ENCODE measurements at regions not wholly inside any gene's neighbourhood (a gene's known extent, or its start where the extent isn't known, plus 50 kb on each side); places are given as distances from the start of the nearest gene placed in this dataset.
A peak's percentile ranks its signal among the peaks of the same experiment; 100 is the strongest.

DNA sequence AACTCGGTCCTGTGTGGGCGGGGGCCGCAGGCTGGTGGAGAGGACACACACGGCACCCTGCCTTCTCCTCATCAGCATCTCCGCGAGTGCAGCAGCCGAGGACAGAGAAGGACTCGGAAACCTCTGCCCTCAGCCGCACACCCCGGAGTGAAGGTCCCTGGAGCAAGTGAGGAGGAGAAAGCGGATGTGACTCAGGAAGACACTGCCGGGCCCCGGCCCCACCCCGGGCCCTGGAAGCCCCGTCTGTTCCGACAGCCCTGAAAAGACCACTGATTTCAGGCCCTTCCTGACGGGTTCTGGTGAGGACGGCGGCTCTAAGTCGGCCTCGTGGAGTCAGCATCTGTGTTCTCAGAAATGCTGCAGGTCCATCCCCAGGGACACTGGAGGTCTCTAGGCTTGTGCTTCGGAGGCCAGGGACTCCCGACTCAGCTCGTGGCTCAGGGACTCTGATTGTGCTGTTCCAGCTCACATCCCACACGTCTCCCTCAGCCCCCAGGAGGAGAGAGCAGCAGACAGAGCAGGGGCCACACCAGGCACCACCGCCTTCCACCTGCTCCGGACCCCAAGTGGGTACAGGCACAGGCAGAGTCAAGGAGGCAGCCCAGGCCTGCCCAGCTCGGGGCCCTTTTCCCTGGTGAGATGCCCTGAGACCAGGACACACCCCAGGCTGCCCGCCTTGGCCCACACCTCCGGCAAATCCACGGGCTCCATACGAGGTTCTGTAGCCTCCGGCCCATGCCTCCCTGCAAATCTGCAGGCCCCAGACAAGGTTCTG lies 134.5 kb upstream of the NKX1-1 start:
- in situ Hi-C loops (cut with MboI; ENCODE audit: low pct_unique_long_range_greater_than_20kb in 2 of 9, low sequenced_read_pairs in 9 of 9, unreplicated experiment in 9 of 9) = no loop called here
- WGBS, 10 experiments = 58 to 100% (median 63%) methylated on average over 3 to 9 of the region's 33 CpGs; no CpG with 5 or more reads in 5 of the 10 experiments
- H3K4me3 ChIP-seq = no peak overlapping the region
- ATAC-seq (replicated peaks in 6 of 8) = peak in 3 of 8 experiments; percentile 35 to 60 (median 57)
- H3K4me1 ChIP-seq (replicated peaks in 1 of 2) = peaks cover 37 to 53% of the 10 kb centered on the region in 2 donors
- H3K27ac ChIP-seq = no peak overlapping the region

DNA sequence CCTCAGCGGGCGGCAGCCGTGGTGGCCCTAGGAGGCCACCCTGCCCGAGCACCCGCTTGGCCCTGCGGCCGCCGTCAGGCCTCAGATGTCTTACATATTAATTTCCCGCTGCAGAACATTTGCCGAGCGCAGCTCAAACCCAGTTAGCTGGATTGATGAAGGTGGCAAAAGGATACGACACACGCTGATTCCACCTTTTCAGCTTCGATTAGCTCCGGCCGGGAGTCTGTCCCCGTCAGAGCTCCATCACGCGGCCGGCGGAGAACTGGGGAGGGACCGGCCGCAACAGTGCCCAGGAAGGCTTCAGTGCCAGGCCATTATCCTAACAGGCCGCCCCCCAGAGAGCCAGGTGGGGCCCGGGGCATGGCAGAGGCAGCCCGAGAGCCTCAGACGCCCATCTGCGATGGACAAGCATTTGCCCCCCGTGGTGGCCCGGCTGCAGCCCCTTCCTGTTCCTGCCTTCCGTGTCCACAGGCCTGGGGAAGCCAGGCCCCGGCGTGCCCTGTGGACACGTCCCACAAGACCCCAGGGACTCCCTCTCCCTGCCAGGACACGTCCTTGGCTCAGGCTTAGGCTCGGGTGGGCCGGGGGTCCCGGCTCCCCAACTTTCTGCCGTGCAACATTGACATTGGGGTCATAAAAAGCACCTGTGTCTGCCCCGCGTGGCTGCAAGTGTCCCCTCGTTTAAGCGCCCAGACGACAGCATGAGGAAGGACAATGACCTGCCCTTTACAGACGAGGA lies 133.8 kb upstream of the NKX1-1 start:
- no peak overlapping the region for H3K4me3 ChIP-seq
- ATAC-seq (replicated peaks in 6 of 8) = peak in 5 of 8 experiments; percentile 7 to 49 (median 21)
- peak overlapping the region in 1 of 2 donors; percentile 62 for H3K27ac ChIP-seq
- in situ Hi-C loops (cut with MboI; ENCODE audit: low pct_unique_long_range_greater_than_20kb in 2 of 9, low sequenced_read_pairs in 9 of 9, unreplicated experiment in 9 of 9) = no loop called here
- WGBS, 10 experiments = 67 to 81% (median 76%) methylated on average over 5 to 15 of the region's 45 CpGs; no CpG with 5 or more reads in 7 of the 10 experiments
- peaks cover 45 to 57% of the 10 kb centered on the region in 2 donors for H3K4me1 ChIP-seq (replicated peaks in 1 of 2)

- in situ Hi-C loops (cut with MboI; ENCODE audit: low pct_unique_long_range_greater_than_20kb in 2 of 9, low sequenced_read_pairs in 9 of 9, unreplicated experiment in 9 of 9) = no loop called here
- 51 to 94% (median 74%) methylated on average over 1 to 13 of the region's 23 CpGs; no CpG with 5 or more reads in 4 of the 10 experiments for WGBS, 10 experiments
- no peak for ATAC-seq (replicated peaks in 6 of 8)
- H3K4me1 ChIP-seq (replicated peaks in 1 of 2) = peaks cover 45 to 57% of the 10 kb centered on the region in 2 donors
- H3K4me3 ChIP-seq = no peak overlapping the region
- peak overlapping the region in 1 of 2 donors; percentile 25 for H3K27ac ChIP-seq
These were observed 132.9 kb upstream of the NKX1-1 start for GRCh38 chr4:1538941-1539772.

DNA sequence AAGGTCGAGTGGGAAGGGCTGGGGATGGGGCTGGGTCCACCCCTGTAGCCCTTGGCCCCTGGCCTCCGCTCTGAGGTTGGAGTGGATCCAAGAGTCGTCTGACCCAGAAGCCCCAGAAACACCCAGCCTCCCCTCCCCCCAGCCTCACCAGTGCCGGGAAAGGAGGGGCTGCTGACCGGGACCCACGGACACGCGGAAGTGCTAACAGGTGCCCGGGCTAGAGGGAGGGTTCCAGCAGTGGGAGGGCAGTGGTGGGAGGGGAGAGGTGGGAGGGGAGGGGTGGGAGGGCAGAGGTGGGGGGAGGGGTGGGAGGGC lies 131.8 kb upstream of the NKX1-1 start:
- no peak for ATAC-seq (replicated peaks in 6 of 8)
- in situ Hi-C loops (cut with MboI; ENCODE audit: low pct_unique_long_range_greater_than_20kb in 2 of 9, low sequenced_read_pairs in 9 of 9, unreplicated experiment in 9 of 9) = no loop called here
- no peak overlapping the region for H3K27ac ChIP-seq
- no CpG with 5 or more reads among the region's 9 CpGs for WGBS, 10 experiments
- no peak overlapping the region for H3K4me3 ChIP-seq
- peaks cover 56 to 57% of the 10 kb centered on the region in 2 donors for H3K4me1 ChIP-seq (replicated peaks in 1 of 2)

DNA sequence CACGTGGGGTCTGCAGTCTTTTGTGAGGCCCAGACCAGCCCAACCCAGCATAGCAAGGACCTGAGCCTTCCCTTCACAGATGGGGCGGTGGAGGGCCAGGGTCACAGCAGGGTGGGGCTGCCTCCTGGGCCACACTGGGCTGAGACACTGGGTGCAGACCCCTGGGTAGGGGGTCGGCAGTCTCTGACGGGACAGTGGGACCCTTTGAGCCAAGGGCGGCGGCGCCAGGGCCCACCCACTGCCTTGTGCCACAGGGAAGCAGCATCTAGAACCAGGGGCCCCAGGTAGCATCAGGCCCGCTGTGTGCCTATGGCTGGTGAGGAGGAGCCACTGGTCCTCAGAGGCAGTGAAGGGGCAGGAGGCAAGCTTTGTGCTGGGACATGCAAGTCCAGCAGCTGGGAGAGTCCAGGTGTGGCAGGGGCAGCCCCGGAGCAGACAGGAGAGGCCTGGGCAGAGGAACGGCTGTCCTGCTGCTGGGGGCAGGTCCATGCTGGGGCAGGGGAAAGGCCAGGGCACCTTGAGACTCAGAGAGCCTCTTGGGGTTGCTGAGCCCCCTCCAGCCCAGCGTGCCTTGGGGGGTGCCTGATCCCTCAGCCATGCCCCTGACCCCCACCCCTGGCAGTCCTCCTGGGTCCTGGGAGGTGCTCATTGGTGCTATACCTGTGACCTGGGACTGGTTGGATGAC lies 131.3 kb upstream of the NKX1-1 start:
- Histone ChIP-seq H3K4me3 (no peak overlapping the region), H3K4me1 (replicated peaks in 1 of 2) (peaks cover 57 to 61% of the 10 kb centered on the region in 2 donors), H3K27ac (no peak overlapping the region)
- 0 to 92% methylated on average over 2 of the region's 11 CpGs; no CpG with 5 or more reads in 8 of the 10 experiments for WGBS, 10 experiments
- in situ Hi-C loops (cut with MboI; ENCODE audit: low pct_unique_long_range_greater_than_20kb in 2 of 9, low sequenced_read_pairs in 9 of 9, unreplicated experiment in 9 of 9) = no loop called here
- ATAC-seq (replicated peaks in 6 of 8) = no peak

- in situ Hi-C loops (cut with MboI; ENCODE audit: low pct_unique_long_range_greater_than_20kb in 2 of 9, low sequenced_read_pairs in 9 of 9, unreplicated experiment in 9 of 9) = no loop called here
- ATAC-seq (replicated peaks in 6 of 8) = no peak
- peaks cover 60 to 68% of the 10 kb centered on the region in 2 donors for H3K4me1 ChIP-seq (replicated peaks in 1 of 2)
- no peak overlapping the region for H3K4me3 ChIP-seq
- 65 to 100% (median 91%) methylated on average over 6 to 25 of the region's 42 CpGs; no CpG with 5 or more reads in 4 of the 10 experiments for WGBS, 10 experiments
- H3K27ac ChIP-seq = no peak overlapping the region
These were observed 130.6 kb upstream of the NKX1-1 start for GRCh38 chr4:1536579-1537409.

DNA sequence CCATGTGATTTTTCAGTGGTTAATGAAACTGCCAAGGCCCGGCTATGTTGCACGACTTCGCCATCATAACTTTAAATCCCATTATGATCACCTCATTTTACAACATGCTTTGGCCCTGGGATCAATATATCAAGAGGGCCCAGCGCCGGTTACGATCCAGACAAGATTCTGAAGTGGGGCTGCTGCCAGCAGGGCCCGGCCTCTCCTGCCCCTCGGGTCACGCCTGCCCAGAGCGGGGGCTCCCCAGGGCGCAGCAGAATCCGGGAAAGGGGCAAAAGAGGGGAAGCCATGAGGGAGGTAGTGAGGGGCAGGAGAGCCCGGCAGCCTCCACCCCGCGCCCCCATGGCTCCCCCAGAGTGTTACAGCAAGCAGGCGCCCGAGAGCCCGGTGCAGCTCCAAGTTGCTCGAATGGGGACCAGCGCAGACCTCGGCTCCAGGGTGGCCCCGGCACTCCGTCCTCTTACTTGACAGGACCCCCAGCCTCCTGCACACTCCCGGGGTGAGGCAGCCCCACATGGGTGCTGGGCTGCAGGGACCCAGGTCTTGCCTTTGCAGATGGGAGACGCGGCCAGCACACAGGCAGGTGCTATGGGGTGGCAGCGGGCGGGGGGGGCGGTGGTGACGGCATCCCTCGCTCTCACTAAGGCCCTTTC lies 129.8 kb upstream of the NKX1-1 start:
- ATAC-seq (replicated peaks in 6 of 8) = no peak
- H3K4me3 ChIP-seq = no peak overlapping the region
- WGBS, 10 experiments = 57 to 81% (median 77%) methylated on average over 3 to 5 of the region's 31 CpGs; no CpG with 5 or more reads in 6 of the 10 experiments
- H3K27ac ChIP-seq = no peak overlapping the region
- in situ Hi-C loops (cut with MboI; ENCODE audit: low pct_unique_long_range_greater_than_20kb in 2 of 9, low sequenced_read_pairs in 9 of 9, unreplicated experiment in 9 of 9) = no loop called here
- peaks cover 56 to 71% of the 10 kb centered on the region in 2 donors for H3K4me1 ChIP-seq (replicated peaks in 1 of 2)

DNA sequence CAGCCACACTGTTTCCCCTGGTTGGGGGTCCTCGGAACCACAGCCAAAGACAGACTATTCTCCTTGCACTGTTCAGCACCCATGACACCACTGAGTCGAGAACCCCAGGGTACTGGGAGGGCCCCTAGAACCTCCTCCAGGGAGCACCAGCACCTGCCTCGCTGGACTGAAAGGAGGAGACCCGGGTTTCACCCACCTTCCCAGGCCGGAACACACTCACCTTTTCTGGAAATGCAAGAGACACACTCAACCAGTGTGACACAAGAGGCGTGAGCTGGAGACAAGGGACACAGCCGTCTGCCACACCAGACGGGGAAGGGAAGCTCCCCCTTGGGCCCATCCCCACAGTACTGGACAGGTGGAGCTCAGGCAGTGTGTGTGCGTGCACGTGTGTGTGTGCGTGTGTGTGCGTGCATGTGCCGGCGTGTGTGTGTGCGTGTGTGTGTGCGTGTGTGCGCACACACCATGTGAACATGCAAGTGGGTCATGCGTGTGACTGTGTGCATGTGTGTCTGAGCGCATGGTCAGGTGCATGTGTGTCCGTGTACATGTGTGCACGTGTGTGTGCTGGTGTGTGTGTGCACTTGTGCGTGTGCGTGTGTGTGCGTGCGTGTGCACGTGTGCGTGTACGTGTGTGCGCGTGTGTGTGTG lies 128.8 kb upstream of the NKX1-1 start:
- H3K27ac ChIP-seq = no peak overlapping the region
- in situ Hi-C loops (cut with MboI; ENCODE audit: low pct_unique_long_range_greater_than_20kb in 2 of 9, low sequenced_read_pairs in 9 of 9, unreplicated experiment in 9 of 9) = no loop called here
- no peak for ATAC-seq (replicated peaks in 6 of 8)
- 90 to 100% (median 99%) methylated on average over 1 to 9 of the region's 30 CpGs; no CpG with 5 or more reads in 4 of the 10 experiments for whole genome bisulfite sequencing, 10 experiments
- no peak overlapping the region for H3K4me3 ChIP-seq
- peaks cover 45 to 64% of the 10 kb centered on the region in 2 donors for H3K4me1 ChIP-seq (replicated peaks in 1 of 2)

GRCh38 chr4:1534095-1534872 lies 128.0 kb upstream of the NKX1-1 start:
- peak in 7 of 8 experiments; percentile 4 to 79 (median 27) for ATAC-seq (replicated peaks in 6 of 8)
- peaks cover 38 to 57% of the 10 kb centered on the region in 2 donors for H3K4me1 ChIP-seq (replicated peaks in 1 of 2)
- no peak overlapping the region for H3K4me3 ChIP-seq
- WGBS, 10 experiments = 20 to 60% (median 44%) methylated on average over 1 to 7 of the region's 18 CpGs; no CpG with 5 or more reads in 3 of the 10 experiments
- H3K27ac ChIP-seq = peak overlapping the region in 1 of 2 donors; percentile 33
- in situ Hi-C loops (cut with MboI; ENCODE audit: low pct_unique_long_range_greater_than_20kb in 2 of 9, low sequenced_read_pairs in 9 of 9, unreplicated experiment in 9 of 9) = no loop called here

GRCh38 chr4:1533501-1534064 lies 127.3 kb upstream of the NKX1-1 start:
- Histone ChIP-seq H3K4me1 (replicated peaks in 1 of 2) (peaks cover 31 to 52% of the 10 kb centered on the region in 2 donors), H3K4me3 (no peak overlapping the region), H3K27ac (peak overlapping the region in 1 of 2 donors; percentile 52)
- 5 to 44% (median 19%) methylated on average over 2 to 12 of the region's 36 CpGs; no CpG with 5 or more reads in 2 of the 10 experiments for WGBS, 10 experiments
- peak in 7 of 8 experiments; percentile 38 to 92 (median 89) for ATAC-seq (replicated peaks in 6 of 8)
- in situ Hi-C loops (cut with MboI; ENCODE audit: low pct_unique_long_range_greater_than_20kb in 2 of 9, low sequenced_read_pairs in 9 of 9, unreplicated experiment in 9 of 9) = no loop called here

All from motor neuron (in vitro differentiated cells).